Skeletal muscle tissue (tissue), 1 donor: ENCODE measurements at regions not wholly inside any gene's neighbourhood (a gene's known extent, or its start where the extent isn't known, plus 50 kb on each side); places are given as distances from the start of the nearest gene placed in this dataset. TPM values are rescaled to one million over a fixed set of nuclear protein-coding genes. Genes with fewer than 3 reads are reported as not detected.

Source experiments
- small RNA-seq: library from RNA; depleted of rRNA; stranded (forward); fragments of <200 nt; gene quantifications from one replicate; pipeline ENCODE3, GENCODE V24; 2014

Small RNA genes lying in the stretch of these regions (small RNA-seq; reads per million reads assigned to genes)
- gene RNU6-684P: not detected
